HL-60 (cell line): ENCODE measurements at regions not wholly inside any gene's neighbourhood (a gene's known extent, or its start where the extent isn't known, plus 50 kb on each side); places are given as distances from the start of the nearest gene placed in this dataset.

Source experiments
- GABPA ChIP-seq: IDR thresholded peaks from 2 replicates; pipeline ENCODE4 v1.6.1; 2012; ENCODE audit warnings: low read depth
- POLR2AphosphoS5 ChIP-seq: IDR thresholded peaks from 2 replicates; pipeline ENCODE4 v1.6.1; 2012; ENCODE audit warnings: low read depth
- REST ChIP-seq: IDR thresholded peaks from 2 replicates; pipeline ENCODE4 v1.6.1; 2012; ENCODE audit warnings: low read depth; ENCODE audit not compliant: insufficient replicate concordance
- TF ChIP-seq, protein P1 (sequence below): IDR thresholded peaks from one replicate; pipeline ENCODE4 v1.5.1; 2011; ENCODE audit warnings: low read length, control low read depth, inconsistent platforms; ENCODE audit not compliant: insufficient read depth

DNA sequence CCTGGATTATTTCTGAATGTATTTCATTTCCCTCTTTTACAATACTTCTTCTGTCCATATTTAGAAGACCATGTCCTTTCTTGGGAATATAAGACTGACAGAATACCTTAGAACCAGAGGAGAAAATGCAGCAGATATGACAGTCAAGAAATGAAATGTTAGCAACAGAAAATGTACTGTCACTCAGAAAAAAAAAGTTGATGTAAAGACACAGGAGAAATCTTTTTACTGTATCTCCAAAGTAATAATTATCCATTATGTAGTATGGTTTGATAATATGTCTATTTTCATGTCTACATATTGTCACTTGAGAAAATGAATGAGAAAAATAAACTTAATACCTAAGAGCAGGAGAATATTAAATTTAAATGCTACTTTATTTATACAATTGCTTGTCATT lies 652.1 kb downstream of the GABRG2 start:
- no peak for TF ChIP-seq POLR2AphosphoS5
- no peak for TF ChIP-seq REST
- TF ChIP-seq, protein P1, sequence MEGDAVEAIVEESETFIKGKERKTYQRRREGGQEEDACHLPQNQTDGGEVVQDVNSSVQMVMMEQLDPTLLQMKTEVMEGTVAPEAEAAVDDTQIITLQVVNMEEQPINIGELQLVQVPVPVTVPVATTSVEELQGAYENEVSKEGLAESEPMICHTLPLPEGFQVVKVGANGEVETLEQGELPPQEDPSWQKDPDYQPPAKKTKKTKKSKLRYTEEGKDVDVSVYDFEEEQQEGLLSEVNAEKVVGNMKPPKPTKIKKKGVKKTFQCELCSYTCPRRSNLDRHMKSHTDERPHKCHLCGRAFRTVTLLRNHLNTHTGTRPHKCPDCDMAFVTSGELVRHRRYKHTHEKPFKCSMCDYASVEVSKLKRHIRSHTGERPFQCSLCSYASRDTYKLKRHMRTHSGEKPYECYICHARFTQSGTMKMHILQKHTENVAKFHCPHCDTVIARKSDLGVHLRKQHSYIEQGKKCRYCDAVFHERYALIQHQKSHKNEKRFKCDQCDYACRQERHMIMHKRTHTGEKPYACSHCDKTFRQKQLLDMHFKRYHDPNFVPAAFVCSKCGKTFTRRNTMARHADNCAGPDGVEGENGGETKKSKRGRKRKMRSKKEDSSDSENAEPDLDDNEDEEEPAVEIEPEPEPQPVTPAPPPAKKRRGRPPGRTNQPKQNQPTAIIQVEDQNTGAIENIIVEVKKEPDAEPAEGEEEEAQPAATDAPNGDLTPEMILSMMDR, result no peak
- TF ChIP-seq GABPA, result no peak
